ENCODE measurements at regions not wholly inside any gene's neighbourhood (a gene's known extent, or its start where the extent isn't known, plus 50 kb on each side); places are given as distances from the start of the nearest gene placed in this dataset.

- no peak for DNase-seq (ENCODE audit: low spot score)
- ATAC-seq, result no peak
- intact Hi-C loops (cut with DNase I), result no loop called here
Observed at GRCh38 chr3:159522276-159522675, 466.4 kb upstream of the IL12A start.

- DNase-seq (ENCODE audit: low spot score) (no peak), ATAC-seq (no peak)
- intact Hi-C loops (cut with DNase I), result no loop called here
Observed at GRCh38 chr3:159528251-159528895, 460.3 kb upstream of the IL12A start.

- DNase-seq (ENCODE audit: low spot score), result no peak
- ATAC-seq, result no peak
- intact Hi-C loops (cut with DNase I), result no loop called here
Observed at GRCh38 chr3:159532577-159532976, 456.1 kb upstream of the IL12A start.

- DNase-seq (ENCODE audit: low spot score), result no peak
- no peak for ATAC-seq
- intact Hi-C loops (cut with DNase I), result no loop called here
Observed at GRCh38 chr3:159534496-159534895, 454.1 kb upstream of the IL12A start.

GRCh38 chr3:159536876-159537275 is 451.8 kb upstream of the IL12A start:
- ATAC-seq (no peak), DNase-seq (ENCODE audit: low spot score) (no peak)
- intact Hi-C loops (cut with DNase I), result no loop called here

GRCh38 chr3:159538507-159538906 is 450.1 kb upstream of the IL12A start:
- DNase-seq (ENCODE audit: low spot score) (no peak), ATAC-seq (no peak)
- intact Hi-C loops (cut with DNase I), result no loop called here

GRCh38 chr3:159540882-159541495 is 447.6 kb upstream of the IL12A start:
- ATAC-seq (no peak), DNase-seq (ENCODE audit: low spot score) (no peak)
- intact Hi-C loops (cut with DNase I), result no loop called here

GRCh38 chr3:159548675-159549335 is 439.8 kb upstream of the IL12A start:
- intact Hi-C loops (cut with DNase I), result no loop called here
- ATAC-seq (no peak), DNase-seq (ENCODE audit: low spot score) (no peak)

GRCh38 chr3:159555205-159555604 is 433.4 kb upstream of the IL12A start:
- ATAC-seq (no peak), DNase-seq (ENCODE audit: low spot score) (no peak)
- intact Hi-C loops (cut with DNase I), result no loop called here

GRCh38 chr3:159559771-159560170 is 428.9 kb upstream of the IL12A start:
- intact Hi-C loops (cut with DNase I), result no loop called here
- no peak for ATAC-seq

GRCh38 chr3:159560214-159560979 is 428.2 kb upstream of the IL12A start:
- no peak for ATAC-seq
- intact Hi-C loops (cut with DNase I), result no loop called here
- no peak for DNase-seq (ENCODE audit: low spot score)

More at GRCh38 chr3:159559771-159560170, 428.9 kb upstream of the IL12A start:
- no peak for DNase-seq (ENCODE audit: low spot score)

- ATAC-seq (no peak), DNase-seq (ENCODE audit: low spot score) (no peak)
- intact Hi-C loops (cut with DNase I), result no loop called here
Observed at GRCh38 chr3:159565313-159565712, 423.3 kb upstream of the IL12A start.

GRCh38 chr3:159583662-159584061 is 405.0 kb upstream of the IL12A start:
- intact Hi-C loops (cut with DNase I), result no loop called here
- ATAC-seq, result no peak
- DNase-seq (ENCODE audit: low spot score), result no peak

GRCh38 chr3:159584421-159584820 is 404.2 kb upstream of the IL12A start:
- DNase-seq (ENCODE audit: low spot score) (no peak), ATAC-seq (no peak)
- intact Hi-C loops (cut with DNase I), result no loop called here

GRCh38 chr3:159586571-159587202 is 401.9 kb upstream of the IL12A start:
- DNase-seq (ENCODE audit: low spot score) (no peak), ATAC-seq (no peak)
- intact Hi-C loops (cut with DNase I), result no loop called here

- ATAC-seq (no peak), DNase-seq (ENCODE audit: low spot score) (no peak)
- intact Hi-C loops (cut with DNase I), result no loop called here
Observed at GRCh38 chr3:159593927-159594605, 394.6 kb upstream of the IL12A start.

GRCh38 chr3:159600291-159600690 is 388.3 kb upstream of the IL12A start:
- ATAC-seq (no peak), DNase-seq (ENCODE audit: low spot score) (no peak)
- intact Hi-C loops (cut with DNase I), result no loop called here

- intact Hi-C loops (cut with DNase I), result no loop called here
- no peak for ATAC-seq
- DNase-seq (ENCODE audit: low spot score), result no peak
Observed at GRCh38 chr3:159604151-159604581, 384.5 kb upstream of the IL12A start.

GRCh38 chr3:159605101-159605500 is 383.5 kb upstream of the IL12A start:
- intact Hi-C loops (cut with DNase I), result no loop called here
- no peak for ATAC-seq
- DNase-seq (ENCODE audit: low spot score), result no peak

Measured in sciatic nerve (tissue), 2 donors.